H1 (cell line): ENCODE measurements at regions not wholly inside any gene's neighbourhood (a gene's known extent, or its start where the extent isn't known, plus 50 kb on each side); places are given as distances from the start of the nearest gene placed in this dataset.

ENCODE experiments used
- CTCF ChIA-PET: fragments of 300-600 bp; sonication (Branson Sonifier 250); formaldehyde crosslinking; loops from one replicate; lab custom pipeline; 2021; ENCODE audit not compliant: partially characterized antibody; lab: Charles Lee
- POLR2A ChIA-PET: fragments of 300-600 bp; sonication (Branson Sonifier 250); formaldehyde crosslinking; loops from one replicate; lab custom pipeline; 2021; ENCODE audit warnings: inconsistent platforms; ENCODE audit not compliant: partially characterized antibody; lab: Charles Lee
- DNase-seq, 2 experiments: peaks; one replicate each; pipeline versions ENCODE4 v3.0.0 to v3.0.0-alpha.2; 2010 to 2022; ENCODE audit warnings: low spot score in 2 of 2, low read depth in 1 of 2, mixed read lengths in 1 of 2
- FAIRE-seq: peaks from 2 replicates; lab custom pipeline; 2011; peaks lifted over from hg19 to GRCh38; lab: Jason Lieb, UNC
- H2AFZ ChIP-seq: 2 replicates; pipeline ENCODE4 v1.8.1; 2012; ENCODE audit warnings: low read length, inconsistent platforms
- H2AK5ac ChIP-seq: 2 replicates; pipeline ENCODE4 v1.6.1; 2013; ENCODE audit warnings: low read depth, low read length
- H2BK120ac ChIP-seq: replicated peaks from 2 replicates; pipeline ENCODE3; 2013; ENCODE audit warnings: low read depth, low read length, inconsistent platforms
- H2BK12ac ChIP-seq: 2 replicates; pipeline ENCODE4 v1.6.1; 2013; ENCODE audit warnings: low read depth, low read length
- H2BK15ac ChIP-seq: 2 replicates; pipeline ENCODE4 v1.6.1; 2013; ENCODE audit warnings: low read length
- H2BK20ac ChIP-seq: 2 replicates; pipeline ENCODE4 v1.6.1; 2013; ENCODE audit warnings: low read length
- H2BK5ac ChIP-seq: 2 replicates; pipeline ENCODE4 v1.6.1; 2013; ENCODE audit warnings: low read depth, low read length
- H3K14ac ChIP-seq: 2 replicates; pipeline ENCODE4 v1.6.1; 2013; ENCODE audit warnings: inconsistent platforms; ENCODE audit not compliant: insufficient read length
- H3K18ac ChIP-seq: 2 replicates; pipeline ENCODE4 v1.6.1; 2013; ENCODE audit warnings: low read length; ENCODE audit errors: extremely low read depth
- H3K23ac ChIP-seq: 2 replicates; pipeline ENCODE4 v1.6.1; 2013; ENCODE audit warnings: inconsistent platforms; ENCODE audit not compliant: insufficient read length
- H3K23me2 ChIP-seq: 2 replicates; pipeline ENCODE4 v1.6.1; 2013; ENCODE audit warnings: low read depth, low read length
- H3K27ac ChIP-seq: 2 replicates; pipeline ENCODE4 v1.6.1; 2011; ENCODE audit warnings: low read depth, low read length, inconsistent platforms
- H3K27me3 ChIP-seq, 4 experiments: replicated peaks in 1 of 4; 1 replicate in 1 of 4; 2 replicates in 3 of 4; pipeline versions ENCODE4 v1.6.1 to v1.8.1; 2011 to 2013; ENCODE audit warnings: low read length in 3 of 4, mild to moderate bottlenecking in 3 of 4, inconsistent platforms in 2 of 4, mixed read lengths in 2 of 4, moderate library complexity in 1 of 4; ENCODE audit not compliant: control insufficient read depth in 3 of 4, insufficient read depth in 3 of 4; ENCODE audit errors: extremely low read depth in 1 of 4
- H3K36me3 ChIP-seq, 4 experiments: 2 replicates each; pipeline versions ENCODE4 v1.6.1 to v1.8.1; 2011 to 2013; ENCODE audit warnings: mild to moderate bottlenecking in 4 of 4, low read length in 3 of 4, moderate library complexity in 2 of 4, control low read depth in 1 of 4, inconsistent platforms in 1 of 4; ENCODE audit not compliant: insufficient read depth in 4 of 4, control insufficient read depth in 2 of 4
- H3K4ac ChIP-seq: replicated peaks from 2 replicates; pipeline ENCODE3; 2013; ENCODE audit warnings: low read length, low read depth, mixed read lengths, inconsistent platforms; ENCODE audit not compliant: insufficient read length
- H3K4me1 ChIP-seq, 4 experiments: replicated peaks in 1 of 4; 1 replicate in 1 of 4; 2 replicates in 3 of 4; pipeline versions ENCODE4 v1.6.1 to v1.8.1; 2011 to 2013; ENCODE audit warnings: low read length in 3 of 4, inconsistent platforms in 2 of 4, mixed read lengths in 1 of 4; ENCODE audit not compliant: insufficient read depth in 4 of 4, control insufficient read depth in 3 of 4
- H3K4me2 ChIP-seq, 2 experiments: 2 replicates each; pipeline versions ENCODE4 v1.6.1 to v1.8.1; 2011 to 2013; ENCODE audit warnings: low read depth in 2 of 2, low read length in 2 of 2, control low read depth in 1 of 2, inconsistent platforms in 1 of 2, mild to moderate bottlenecking in 1 of 2; ENCODE audit not compliant: insufficient read depth in 1 of 2
- H3K4me3 ChIP-seq, 4 experiments: fragments of 200-600, 300-600 bp in 1 of 4; sonication (generic), shearing (Covaris generic), sonication (Bioruptor Twin) in 1 of 4; 2 replicates each; pipeline versions ENCODE4 v1.5.1 to v1.8.1; 2011 to 2016; ENCODE audit warnings: low read length in 4 of 4, low read depth in 3 of 4, control low read depth in 2 of 4, inconsistent platforms in 2 of 4, mild to moderate bottlenecking in 2 of 4, mixed read lengths in 1 of 4, moderate library complexity in 1 of 4; ENCODE audit not compliant: insufficient read depth in 2 of 4; ENCODE audit errors: extremely low read depth in 1 of 4
- H3K56ac ChIP-seq: replicated peaks from 2 replicates; pipeline ENCODE3; 2013; ENCODE audit warnings: low read depth, mild to moderate bottlenecking, mixed read lengths, low read length, inconsistent platforms; ENCODE audit not compliant: insufficient read length
- H3K79me1 ChIP-seq: 2 replicates; pipeline ENCODE4 v1.6.1; 2013; ENCODE audit warnings: low read depth, low read length, control low read depth
- H3K79me2 ChIP-seq, 2 experiments: 2 replicates each; pipeline versions ENCODE4 v1.6.1 to v1.8.1; 2012 to 2013; ENCODE audit warnings: low read length in 2 of 2, mild to moderate bottlenecking in 2 of 2, inconsistent platforms in 1 of 2; ENCODE audit not compliant: insufficient read depth in 2 of 2, control insufficient read depth in 1 of 2
- H3K9ac ChIP-seq, 4 experiments: replicated peaks in 1 of 4; 1 replicate in 1 of 4; 2 replicates in 3 of 4; pipeline versions ENCODE4 v1.6.1 to v1.8.1; 2011 to 2013; ENCODE audit warnings: low read depth in 3 of 4, low read length in 3 of 4, control low read depth in 2 of 4, mild to moderate bottlenecking in 2 of 4, moderate library complexity in 2 of 4, inconsistent platforms in 1 of 4; ENCODE audit errors: extremely low read depth in 1 of 4
- H3K9me3 ChIP-seq, 2 experiments: 2 replicates each; pipeline versions ENCODE4 v1.6.1 to v1.8.1; 2012 to 2013; ENCODE audit warnings: mild to moderate bottlenecking in 2 of 2, moderate library complexity in 2 of 2, control low read depth in 1 of 2, inconsistent platforms in 1 of 2, low read depth in 1 of 2, low read length in 1 of 2, mixed read lengths in 1 of 2; ENCODE audit not compliant: insufficient read depth in 2 of 2
- H4K20me1 ChIP-seq, 2 experiments: replicated peaks in 1 of 2; 2 replicates each; pipeline versions ENCODE3 to v1.8.1; 2011 to 2013; ENCODE audit warnings: inconsistent platforms in 2 of 2, low read length in 2 of 2, mild to moderate bottlenecking in 1 of 2; ENCODE audit not compliant: insufficient read depth in 2 of 2, control insufficient read depth in 1 of 2
- H4K5ac ChIP-seq: 2 replicates; pipeline ENCODE4 v1.6.1; 2013; ENCODE audit warnings: low read length, low read depth, mixed read lengths, inconsistent platforms; ENCODE audit not compliant: insufficient read length
- H4K8ac ChIP-seq: 2 replicates; pipeline ENCODE4 v1.8.0; 2013; ENCODE audit warnings: mild to moderate bottlenecking, moderate library complexity, low read length, inconsistent platforms; ENCODE audit not compliant: insufficient read depth; ENCODE audit errors: extremely low read depth
- H4K91ac ChIP-seq: replicated peaks from 2 replicates; pipeline ENCODE3; 2013; ENCODE audit warnings: low read length, mixed read lengths, inconsistent platforms; ENCODE audit not compliant: insufficient read length
- BACH1 ChIP-seq: IDR thresholded peaks from 2 replicates; pipeline ENCODE4 v1.6.1; 2012; ENCODE audit warnings: low read length, improper control_type of control experiment
- BRCA1 ChIP-seq: IDR thresholded peaks from 2 replicates; pipeline ENCODE4 v1.6.1; 2012; ENCODE audit warnings: low read depth, low read length, improper control_type of control experiment
- CEBPB ChIP-seq: IDR thresholded peaks from 2 replicates; pipeline ENCODE4 v1.6.1; 2012; ENCODE audit warnings: low read depth, low read length
- CTBP2 ChIP-seq: IDR thresholded peaks from 2 replicates; pipeline ENCODE4 v1.7.0; 2011; ENCODE audit warnings: borderline replicate concordance, mild to moderate bottlenecking, moderate library complexity, mixed read lengths, low read length; ENCODE audit not compliant: insufficient read depth, insufficient read length
- EP300 ChIP-seq, 2 experiments: IDR thresholded peaks; 1 replicate in 1 of 2; 2 replicates in 1 of 2; pipeline ENCODE4 v1.6.1; 2011 to 2012; ENCODE audit warnings: low read depth in 2 of 2, low read length in 2 of 2, mild to moderate bottlenecking in 2 of 2, borderline replicate concordance in 1 of 2, inconsistent platforms in 1 of 2, moderate library complexity in 1 of 2
- HDAC2 ChIP-seq, 2 experiments: fragments of 300-600 bp in 1 of 2; sonication (generic) in 1 of 2; IDR thresholded peaks; 2 replicates each; pipeline ENCODE4 v1.6.1; 2011 to 2012; ENCODE audit warnings: low read depth in 2 of 2, low read length in 2 of 2, mild to moderate bottlenecking in 2 of 2, moderate library complexity in 2 of 2, borderline replicate concordance in 1 of 2, inconsistent platforms in 1 of 2
- HDAC6 ChIP-seq: IDR thresholded peaks from one replicate; pipeline ENCODE4 v1.7.1; 2012; ENCODE audit warnings: low read depth, mild to moderate bottlenecking, inconsistent platforms, low read length, moderate library complexity
- KDM1A ChIP-seq: fragments of 200-600, 300-600 bp; sonication (generic); IDR thresholded peaks from 2 replicates; pipeline ENCODE4 v1.7.1; 2016; ENCODE audit warnings: mild to moderate bottlenecking, low read length, borderline replicate concordance
- PHF8 ChIP-seq: fragments of 200-600 bp; sonication (generic); conservative IDR thresholded peaks from 2 replicates; pipeline ENCODE4 v1.7.1; 2012; ENCODE audit warnings: low read depth, mild to moderate bottlenecking, inconsistent platforms, low read length, moderate library complexity
- SIRT6 ChIP-seq: IDR thresholded peaks from one replicate; pipeline ENCODE4 v1.7.1; 2012; ENCODE audit warnings: low read length, inconsistent platforms
- SIX5 ChIP-seq: IDR thresholded peaks from 2 replicates; pipeline ENCODE4 v1.6.1; 2011; ENCODE audit warnings: mild to moderate bottlenecking, low read depth, low read length
- SUZ12 ChIP-seq: fragments of 200-600 bp; sonication (generic); IDR thresholded peaks from 2 replicates; pipeline ENCODE4 v1.6.1; 2012; ENCODE audit warnings: mild to moderate bottlenecking, inconsistent platforms, low read length, moderate library complexity, mixed read lengths
- TCF12 ChIP-seq: IDR thresholded peaks from 2 replicates; pipeline ENCODE4 v1.6.1; 2011; ENCODE audit warnings: low read depth, mild to moderate bottlenecking, low read length
- WGBS, 2 experiments: shearing (Covaris generic) in 1 of 2; methylation state at CpG; one replicate each; pipeline versions ENCODE4 v1.1.6 to v1.1.7; 2013 to 2015; ENCODE audit warnings: low lambda C conversion rate in 2 of 2, mixed read lengths in 2 of 2, inconsistent platforms in 1 of 2, low coverage in 1 of 2, missing lambda C conversion rate in 1 of 2; ENCODE audit not compliant: insufficient replicate concordance in 2 of 2, insufficient coverage in 1 of 2, insufficient read length in 1 of 2; ENCODE audit errors: extremely low coverage in 1 of 2, missing lambda C conversion rate in 1 of 2; 5-methylcytosine and 5-hydroxymethylcytosine counted together
- TF ChIP-seq, protein P1 (sequence below): IDR thresholded peaks from 2 replicates; pipeline ENCODE4 v1.6.1; 2011; ENCODE audit warnings: low read depth, mild to moderate bottlenecking, low read length; ENCODE audit not compliant: insufficient read depth

DNA sequence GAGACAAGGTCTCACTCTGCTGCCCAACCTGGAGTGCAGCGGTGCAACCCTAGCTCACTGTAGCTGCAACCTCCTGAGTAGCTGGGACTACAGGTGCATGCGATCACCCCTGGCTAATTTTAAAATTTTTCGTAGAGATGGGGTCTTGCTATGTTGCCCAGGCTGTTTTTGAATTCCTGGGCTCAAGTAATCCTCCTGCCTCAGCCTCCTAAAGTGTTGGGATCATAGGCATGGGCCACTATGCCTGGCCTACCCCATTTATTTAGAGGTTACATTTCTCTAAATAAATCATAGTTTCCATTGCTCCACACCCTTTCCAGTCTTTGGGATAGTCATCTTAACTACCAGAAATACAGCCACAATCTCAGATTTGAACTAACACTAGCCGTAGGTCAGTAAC lies 134.7 kb upstream of the CITED2 start:
- Histone ChIP-seq H3K9me3 (no peaks in the 10 kb centered on the region; a peak in 1 of 4 replicates), H3K27ac (no peak overlapping the region), H3K79me2 (no peaks in the 10 kb centered on the region), H3K4me3 (no peak overlapping the region), H2BK15ac (no peak overlapping the region), H4K20me1 (no peaks in the 10 kb centered on the region), H4K91ac (no peak overlapping the region), H3K23me2 (no peaks in the 10 kb centered on the region), H3K18ac (no peak overlapping the region), H3K14ac (no peak overlapping the region), H2BK20ac (no peak overlapping the region), H3K27me3 (no peaks in the 10 kb centered on the region), H3K4me2 (no peak overlapping the region), H2AFZ (no peak overlapping the region), H2BK5ac (no peak overlapping the region), H3K36me3 (no peaks in the 10 kb centered on the region), H2BK120ac (no peak overlapping the region), H3K23ac (no peak overlapping the region), H3K4ac (no peak overlapping the region), H3K4me1 (peaks cover 0 to 4% (median 2%) of the 10 kb centered on the region in 4 experiments; a peak in 2 of 7 replicates), H2BK12ac (no peak overlapping the region), H4K5ac (no peak overlapping the region), H2AK5ac (no peak overlapping the region), H4K8ac (no peak overlapping the region), H3K9ac (no peak overlapping the region), H3K79me1 (no peaks in the 10 kb centered on the region), H3K56ac (no peak overlapping the region)
- POLR2A ChIA-PET = interaction anchor here (1.6 kb wide), 1 partner anchor 135 kb away, joined by 4 read pairs; the partner anchor contains the start of gene CITED2
- CTCF ChIA-PET = no interaction called here
- DNase-seq (no peak), FAIRE-seq (peak; percentile 19)
- WGBS, 2 experiments = 92% methylated on average over 4 of the region's 4 CpGs; no CpG with 5 or more reads in 1 of the 2 experiments
- TF ChIP-seq TCF12 (no peak), BACH1 (no peak), SIRT6 (no peak), CEBPB (no peak), SIX5 (no peak), KDM1A (no peak), HDAC6 (no peak), SUZ12 (no peak), CTBP2 (no peak), PHF8 (no peak), HDAC2 (IDR thresholded peaks at IDR 0.05; ENCODE audit: borderline replicate concordance in 1 of 2, low read depth in 2 of 2, low read length in 2 of 2) (no peak), BRCA1 (no peak), EP300 (IDR thresholded peaks at IDR 0.05; ENCODE audit: borderline replicate concordance in 1 of 2, low read depth in 2 of 2, low read length in 2 of 2) (no peak)
- TF ChIP-seq, protein P1, sequence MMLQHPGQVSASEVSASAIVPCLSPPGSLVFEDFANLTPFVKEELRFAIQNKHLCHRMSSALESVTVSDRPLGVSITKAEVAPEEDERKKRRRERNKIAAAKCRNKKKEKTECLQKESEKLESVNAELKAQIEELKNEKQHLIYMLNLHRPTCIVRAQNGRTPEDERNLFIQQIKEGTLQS = no peak
